OCI-LY1 (cell line): ENCODE measurements at regions not wholly inside any gene's neighbourhood (a gene's known extent, or its start where the extent isn't known, plus 50 kb on each side); places are given as distances from the start of the nearest gene placed in this dataset.

Experiments used
- H2AFZ ChIP-seq: fragments of 200-600 bp; sonication (generic), shearing (Covaris generic); 2 replicates; pipeline ENCODE4 v1.6.0; 2014; ENCODE audit warnings: antibody characterized with exemption, mild to moderate bottlenecking, low read length
- H3F3A ChIP-seq: fragments of 200-600 bp; sonication (generic), shearing (Covaris generic); 2 replicates; pipeline ENCODE4 v1.6.0; 2014; ENCODE audit warnings: mild to moderate bottlenecking, antibody characterized with exemption, low read length, moderate library complexity; ENCODE audit not compliant: insufficient read depth
- H3K27ac ChIP-seq: fragments of 200-600 bp; sonication (generic); 2 replicates; pipeline ENCODE4 v1.5.1; 2014; ENCODE audit warnings: low read length, mixed run types, mild to moderate bottlenecking, low read depth; ENCODE audit not compliant: poor library complexity, severe bottlenecking
- H3K27me3 ChIP-seq: fragments of 200-600 bp; sonication (generic); 2 replicates; pipeline ENCODE4 v1.6.0; 2014; ENCODE audit warnings: antibody characterized with exemption, mild to moderate bottlenecking, low read length, moderate library complexity; ENCODE audit not compliant: insufficient read depth
- H3K36me3 ChIP-seq: fragments of 200-600 bp; sonication (generic); 2 replicates; pipeline ENCODE4 v1.6.1; 2014; ENCODE audit warnings: mild to moderate bottlenecking, antibody characterized with exemption, low read length, moderate library complexity, mixed read lengths; ENCODE audit not compliant: insufficient read depth
- H3K4me1 ChIP-seq: fragments of 200-600 bp; sonication (generic); 2 replicates; pipeline ENCODE4 v1.5.1; 2014; ENCODE audit warnings: mild to moderate bottlenecking, low read length, moderate library complexity; ENCODE audit not compliant: insufficient read depth, severe bottlenecking
- H3K4me2 ChIP-seq: fragments of 200-600 bp; sonication (generic), shearing (Covaris generic); 2 replicates; pipeline ENCODE4 v1.6.1; 2014; ENCODE audit warnings: low read length
- H3K4me3 ChIP-seq: fragments of 200-600 bp; sonication (generic); 2 replicates; pipeline ENCODE4 v1.5.1; 2014; ENCODE audit warnings: low read length, low read depth, mild to moderate bottlenecking, mixed read lengths; ENCODE audit not compliant: poor library complexity, severe bottlenecking
- H3K79me2 ChIP-seq: fragments of 200-600 bp; shearing (Covaris generic); 2 replicates; pipeline ENCODE4 v1.6.1; 2016; ENCODE audit warnings: mixed run types, low read length, mixed read lengths; ENCODE audit not compliant: insufficient read depth
- H3K9ac ChIP-seq: fragments of 200-600 bp; sonication (generic), shearing (Covaris generic); 2 replicates; pipeline ENCODE4 v1.6.1; 2014; ENCODE audit warnings: mild to moderate bottlenecking, low read length, mixed read lengths
- H3K9me2 ChIP-seq: fragments of 200-600 bp; sonication (generic), shearing (Covaris generic); 2 replicates; pipeline ENCODE4 v1.6.1; 2014; ENCODE audit warnings: low read depth, mild to moderate bottlenecking, low read length, mixed read lengths
- H3K9me3 ChIP-seq: fragments of 200-600 bp; shearing (Covaris generic); 2 replicates; pipeline ENCODE4 v1.6.1; 2014; ENCODE audit warnings: low read length, mixed read lengths
- H4K20me1 ChIP-seq: fragments of 200-600 bp; sonication (generic), shearing (Covaris generic); 2 replicates; pipeline ENCODE4 v1.6.0; 2016; ENCODE audit warnings: mild to moderate bottlenecking, low read length; ENCODE audit not compliant: insufficient read depth
- EZH2 ChIP-seq: fragments of 200-600 bp; sonication (generic), shearing (Covaris generic); IDR thresholded peaks from 2 replicates; pipeline ENCODE4 v1.8.0; 2017; ENCODE audit warnings: borderline replicate concordance, mixed run types, mild to moderate bottlenecking, antibody characterized with exemption, low read length, moderate library complexity, mixed read lengths
- TF ChIP-seq, protein P1 (sequence below): fragments of 200-600 bp; sonication (generic), shearing (Covaris generic); IDR thresholded peaks from 2 replicates; pipeline ENCODE4 v1.5.1; 2017; ENCODE audit warnings: mild to moderate bottlenecking, antibody characterized with exemption, low read length, moderate library complexity, mixed read lengths

DNA sequence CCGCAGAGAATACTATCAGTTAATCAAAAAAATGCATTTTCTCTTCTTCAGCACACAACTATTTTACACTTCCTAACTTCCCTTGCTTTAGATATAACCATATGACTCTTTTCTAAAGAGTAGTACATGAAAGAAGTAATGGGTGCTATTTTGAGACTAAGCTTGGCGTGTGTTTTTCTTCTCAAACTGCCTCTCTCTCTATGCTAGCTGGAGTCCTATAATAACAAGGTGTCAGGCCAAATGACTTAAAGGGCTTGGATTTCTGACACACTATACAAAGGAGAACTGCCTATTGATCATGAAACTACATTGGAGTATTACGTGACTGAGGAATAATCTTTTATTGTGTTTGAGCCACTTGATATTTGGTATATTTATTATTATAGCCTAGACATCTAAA is 1330.1 kb upstream of the SPRY2 start:
- H3K27ac ChIP-seq, result no peak overlapping the region
- no peak overlapping the region for H2AFZ ChIP-seq
- TF ChIP-seq EZH2, result no peak
- TF ChIP-seq, protein P1, sequence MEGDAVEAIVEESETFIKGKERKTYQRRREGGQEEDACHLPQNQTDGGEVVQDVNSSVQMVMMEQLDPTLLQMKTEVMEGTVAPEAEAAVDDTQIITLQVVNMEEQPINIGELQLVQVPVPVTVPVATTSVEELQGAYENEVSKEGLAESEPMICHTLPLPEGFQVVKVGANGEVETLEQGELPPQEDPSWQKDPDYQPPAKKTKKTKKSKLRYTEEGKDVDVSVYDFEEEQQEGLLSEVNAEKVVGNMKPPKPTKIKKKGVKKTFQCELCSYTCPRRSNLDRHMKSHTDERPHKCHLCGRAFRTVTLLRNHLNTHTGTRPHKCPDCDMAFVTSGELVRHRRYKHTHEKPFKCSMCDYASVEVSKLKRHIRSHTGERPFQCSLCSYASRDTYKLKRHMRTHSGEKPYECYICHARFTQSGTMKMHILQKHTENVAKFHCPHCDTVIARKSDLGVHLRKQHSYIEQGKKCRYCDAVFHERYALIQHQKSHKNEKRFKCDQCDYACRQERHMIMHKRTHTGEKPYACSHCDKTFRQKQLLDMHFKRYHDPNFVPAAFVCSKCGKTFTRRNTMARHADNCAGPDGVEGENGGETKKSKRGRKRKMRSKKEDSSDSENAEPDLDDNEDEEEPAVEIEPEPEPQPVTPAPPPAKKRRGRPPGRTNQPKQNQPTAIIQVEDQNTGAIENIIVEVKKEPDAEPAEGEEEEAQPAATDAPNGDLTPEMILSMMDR, result no peak
- H3K9me2 ChIP-seq, result peaks cover 5% of the 10 kb centered on the region
- no peaks in the 10 kb centered on the region for H4K20me1 ChIP-seq
- H3K4me1 ChIP-seq, result peaks cover 10% of the 10 kb centered on the region
- no peaks in the 10 kb centered on the region for H3K36me3 ChIP-seq
- H3F3A ChIP-seq, result no peaks in the 10 kb centered on the region
- H3K27me3 ChIP-seq, result no peaks in the 10 kb centered on the region
- H3K4me3 ChIP-seq, result no peak overlapping the region
- no peaks in the 10 kb centered on the region for H3K79me2 ChIP-seq
- no peaks in the 10 kb centered on the region for H3K9me3 ChIP-seq
- H3K9ac ChIP-seq, result no peak overlapping the region
- no peak overlapping the region for H3K4me2 ChIP-seq

DNA sequence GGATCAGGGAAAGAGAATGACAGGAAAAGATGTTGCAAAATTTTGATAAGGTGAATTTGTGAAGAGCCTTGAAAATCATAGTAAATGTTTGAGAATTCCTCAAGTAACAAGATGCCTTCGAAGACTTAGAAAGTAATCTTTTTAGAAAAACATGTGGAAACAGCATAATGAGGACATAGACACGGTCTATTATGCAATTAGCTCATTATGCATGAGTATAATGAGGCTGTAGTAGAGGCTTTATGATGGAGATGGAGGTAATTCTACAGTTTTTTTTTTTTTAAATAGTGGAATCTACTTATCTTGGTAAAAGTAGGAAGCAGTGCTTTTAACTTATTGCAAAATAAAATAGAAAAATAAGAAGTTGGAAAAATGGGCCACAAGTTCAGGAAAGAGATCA is 1329.1 kb upstream of the SPRY2 start:
- Histone ChIP-seq H3K4me2 (no peak overlapping the region), H3K27me3 (no peaks in the 10 kb centered on the region), H3K9me2 (peaks cover 5% of the 10 kb centered on the region), H3K79me2 (no peaks in the 10 kb centered on the region), H3K36me3 (no peaks in the 10 kb centered on the region), H3K4me1 (peaks cover 10% of the 10 kb centered on the region), H3K9ac (no peak overlapping the region), H3F3A (no peaks in the 10 kb centered on the region), H3K27ac (no peak overlapping the region), H3K4me3 (no peak overlapping the region), H2AFZ (no peak overlapping the region), H3K9me3 (no peaks in the 10 kb centered on the region), H4K20me1 (no peaks in the 10 kb centered on the region)
- no peak for TF ChIP-seq EZH2
- TF ChIP-seq, protein P1, result no peak

DNA sequence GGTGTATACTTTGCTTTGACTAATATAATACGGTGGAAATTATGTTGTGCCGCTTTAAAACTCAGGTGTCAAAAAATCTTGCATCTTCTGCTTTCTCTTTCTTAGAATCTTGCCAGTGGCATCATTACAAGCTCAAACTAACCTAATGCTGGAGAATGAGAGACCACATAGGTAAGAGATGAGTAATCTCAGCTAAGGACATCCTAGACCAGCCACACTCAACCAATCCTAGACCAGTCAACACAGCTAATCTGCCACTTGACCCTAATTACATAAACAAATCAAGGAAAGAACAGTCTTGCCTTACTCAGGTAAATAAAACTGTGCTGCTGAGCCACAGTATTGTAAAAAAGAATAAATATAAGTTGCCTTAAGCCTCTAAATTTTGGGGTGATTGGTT is 1323.9 kb upstream of the SPRY2 start:
- H2AFZ ChIP-seq, result no peak overlapping the region

More for the DNA sequence above, 1323.9 kb upstream of the SPRY2 start:
- Histone ChIP-seq H3K9me2 (no peaks in the 10 kb centered on the region), H3K4me3 (no peak overlapping the region), H3K4me2 (no peak overlapping the region), H3K36me3 (no peaks in the 10 kb centered on the region), H3K9ac (no peak overlapping the region), H3K4me1 (peaks cover 10% of the 10 kb centered on the region), H4K20me1 (no peaks in the 10 kb centered on the region), H3K27ac (no peak overlapping the region), H3K9me3 (no peaks in the 10 kb centered on the region), H3F3A (no peaks in the 10 kb centered on the region), H3K27me3 (no peaks in the 10 kb centered on the region), H3K79me2 (no peaks in the 10 kb centered on the region)
- TF ChIP-seq, protein P1, result no peak
- TF ChIP-seq EZH2, result no peak
